Stimulated activated CD8-positive, alpha-beta memory T cell treated with anti-CD3 and anti-CD28 coated beads, Interleukin-15, amount 100 ng/mL, for 4 hours (primary cell): ENCODE measurements at regions not wholly inside any gene's neighbourhood (a gene's known extent, or its start where the extent isn't known, plus 50 kb on each side); places are given as distances from the start of the nearest gene placed in this dataset.
"Not testable (repeated sequence)": the region's sequence is repeated elsewhere in the genome, so short reads cannot be mapped to it uniquely, and the experiment has no call there.

Experiments
- DNase-seq, 2 donors: peaks; one replicate each; pipeline ENCODE4 v3.0.0-alpha.2; 2020; ENCODE audit warnings: low read depth in 2 of 2

GRCh38 chr3:153268564-153269279 lies 106.7 kb downstream of the RAP2B start:
- DNase-seq, result no peak

- DNase-seq, result no peak
These were observed 107.7 kb downstream of the RAP2B start for GRCh38 chr3:153269730-153270129.

- DNase-seq, result no peak
These were observed 111.2 kb downstream of the RAP2B start for GRCh38 chr3:153273217-153273616.

GRCh38 chr3:153273767-153274435 lies 111.9 kb downstream of the RAP2B start:
- no peak for DNase-seq

GRCh38 chr3:153274561-153274960 lies 112.5 kb downstream of the RAP2B start:
- no peak for DNase-seq

GRCh38 chr3:153275514-153275913 lies 113.5 kb downstream of the RAP2B start:
- no peak for DNase-seq

- no peak for DNase-seq
These were observed 115.0 kb downstream of the RAP2B start for GRCh38 chr3:153277029-153277428.

GRCh38 chr3:153281236-153281997 lies 119.4 kb downstream of the RAP2B start:
- not testable (repeated sequence) for DNase-seq

- DNase-seq, result no peak
These were observed 120.3 kb downstream of the RAP2B start for GRCh38 chr3:153282355-153282754.

- peak in 1 of 2 donors; percentile 18 for DNase-seq
These were observed 122.4 kb downstream of the RAP2B start for GRCh38 chr3:153284282-153284938.

GRCh38 chr3:153285194-153285641 lies 123.2 kb downstream of the RAP2B start:
- DNase-seq, result no peak

GRCh38 chr3:153285982-153286381 lies 124.0 kb downstream of the RAP2B start:
- DNase-seq, result no peak

GRCh38 chr3:153287017-153287416 lies 125.0 kb downstream of the RAP2B start:
- no peak for DNase-seq

GRCh38 chr3:153289334-153289808 lies 127.3 kb downstream of the RAP2B start:
- no peak for DNase-seq

- no peak for DNase-seq
These were observed 128.4 kb downstream of the RAP2B start for GRCh38 chr3:153290268-153291015.

GRCh38 chr3:153291059-153291685 lies 129.1 kb downstream of the RAP2B start:
- DNase-seq, result no peak

GRCh38 chr3:153293265-153293664 lies 131.2 kb downstream of the RAP2B start:
- no peak for DNase-seq

GRCh38 chr3:153295901-153296300 lies 133.9 kb downstream of the RAP2B start:
- DNase-seq, result no peak

- no peak for DNase-seq
These were observed 143.2 kb downstream of the RAP2B start for GRCh38 chr3:153305189-153305588.

- no peak for DNase-seq
These were observed 149.5 kb downstream of the RAP2B start for GRCh38 chr3:153311541-153311940.
